ENCODE measurements at regions not wholly inside any gene's neighbourhood (a gene's known extent, or its start where the extent isn't known, plus 50 kb on each side); places are given as distances from the start of the nearest gene placed in this dataset.
"Not testable (repeated sequence)": the region's sequence is repeated elsewhere in the genome, so short reads cannot be mapped to it uniquely, and the experiment has no call there.

DNA sequence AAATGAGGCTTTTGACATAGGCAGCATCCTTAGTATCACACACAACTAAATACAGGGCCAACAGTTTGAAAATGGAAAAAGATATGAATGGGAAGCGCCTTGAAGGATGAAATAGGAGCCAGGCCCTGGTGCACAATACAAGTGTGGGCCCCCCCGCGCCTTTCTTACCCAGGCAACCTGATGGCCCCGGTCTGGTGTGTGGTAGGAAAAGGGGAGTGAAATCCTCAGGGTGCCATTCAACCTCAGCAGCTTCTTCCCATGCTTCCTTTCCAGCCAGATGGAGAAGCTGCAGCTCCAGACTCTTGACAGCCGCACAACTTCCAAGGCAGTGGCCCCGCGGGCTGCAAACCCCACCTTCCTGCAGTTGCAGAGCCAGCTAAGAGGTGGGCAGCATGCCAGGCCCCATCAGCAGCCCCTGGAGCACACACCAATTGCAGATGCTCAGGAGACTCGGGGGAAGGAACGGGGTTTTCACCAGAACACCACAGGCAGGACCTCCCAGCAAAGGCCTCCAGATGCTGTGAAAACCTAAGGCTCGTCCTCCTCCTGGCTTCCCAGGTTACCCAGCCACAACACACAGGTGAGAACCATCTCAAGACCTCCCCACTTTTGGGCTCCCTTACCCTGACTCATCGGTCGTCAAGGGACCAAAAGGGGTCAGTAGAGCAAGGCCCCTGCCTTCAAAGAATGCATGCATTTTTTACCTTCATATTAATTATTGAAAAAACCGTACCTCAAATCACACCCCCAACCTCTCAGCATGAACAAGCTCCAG is 101.6 kb downstream of the CPN2 start:
- no peak for DNase-seq (ENCODE audit: low read depth, low spot score)

DNA sequence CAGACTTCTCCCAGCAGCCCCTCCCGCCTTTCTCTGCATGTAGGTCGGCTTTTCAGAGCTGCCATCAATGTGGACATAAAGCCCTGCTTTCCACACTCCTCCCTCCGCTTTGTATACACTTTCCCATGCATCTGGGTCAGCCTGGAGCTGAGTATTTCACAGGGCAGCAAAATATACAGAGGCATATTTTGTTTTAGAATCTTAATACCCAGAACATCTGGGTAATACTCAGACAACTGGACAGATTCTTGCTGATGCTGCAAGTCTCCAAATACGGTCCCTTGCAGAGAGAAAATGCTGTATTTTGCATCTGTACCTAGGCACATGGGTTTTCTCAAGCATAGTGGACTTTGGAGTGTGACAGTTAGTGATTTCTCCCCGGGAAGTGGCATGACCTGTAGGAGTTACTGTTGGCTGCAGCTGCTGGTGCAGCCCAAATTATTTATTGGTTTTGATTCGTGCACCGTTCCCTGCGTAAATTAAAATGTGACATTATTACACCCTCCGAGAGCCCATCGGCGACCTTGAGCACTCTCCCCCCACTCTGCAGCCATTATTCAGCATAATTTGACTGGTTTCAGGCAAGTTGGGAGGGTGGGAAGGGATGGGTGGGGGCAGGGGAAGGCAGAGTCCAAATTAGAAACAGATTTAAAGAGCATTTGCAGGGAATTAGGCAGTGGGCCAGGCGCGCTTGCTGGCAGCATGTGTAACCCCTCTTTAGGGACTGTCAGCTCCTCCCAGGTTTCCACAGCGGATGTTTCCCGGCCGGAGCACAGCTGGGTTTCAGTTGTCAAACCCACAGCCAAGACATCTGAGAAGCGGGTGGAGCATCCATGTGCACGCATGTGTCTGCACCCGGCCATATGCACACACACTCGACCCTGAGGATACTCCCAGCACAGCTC is 100.8 kb downstream of the CPN2 start:
- DNase-seq (ENCODE audit: low read depth, low spot score), result no peak

DNA sequence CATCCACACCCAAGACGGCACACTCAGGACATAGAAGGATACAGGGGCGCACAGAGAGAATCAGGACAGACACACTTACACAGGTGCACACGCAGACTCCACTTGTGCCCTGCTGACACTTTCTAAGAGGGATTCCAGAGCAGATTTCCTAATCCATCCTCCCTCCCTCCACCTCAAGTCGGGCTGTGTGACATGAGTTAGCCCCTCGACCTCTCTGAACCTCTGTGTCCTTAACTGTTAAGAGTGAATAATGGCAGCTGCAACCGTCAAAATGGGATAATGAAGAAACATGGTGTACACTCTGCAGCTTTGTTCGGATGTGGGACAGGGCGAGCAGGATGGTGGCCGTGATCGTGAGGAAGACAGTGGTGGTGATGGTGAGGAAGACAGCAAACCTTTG is 100.1 kb downstream of the CPN2 start:
- no peak for DNase-seq (ENCODE audit: low read depth, low spot score)

DNA sequence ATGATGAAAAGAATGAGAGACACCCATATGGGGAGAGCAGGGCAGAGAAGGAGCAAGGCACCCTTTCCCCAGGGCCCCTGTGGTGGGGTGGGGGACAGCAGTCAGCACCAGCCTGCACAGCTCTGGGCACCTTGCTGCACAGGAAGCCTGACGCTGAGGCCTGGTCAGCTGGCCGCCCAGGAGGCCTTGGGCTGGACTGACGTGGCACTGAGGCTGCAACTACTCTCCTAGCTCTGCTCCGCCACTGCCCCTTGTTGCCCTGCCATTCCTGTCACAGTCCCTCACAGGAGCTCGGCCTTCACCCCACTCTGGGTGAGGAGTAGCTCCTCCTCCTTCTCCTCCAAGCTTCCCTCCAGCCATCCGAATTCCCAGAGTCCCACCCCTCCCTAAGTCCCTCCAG is 99.7 kb downstream of the CPN2 start:
- DNase-seq (ENCODE audit: low read depth, low spot score), result no peak

DNA sequence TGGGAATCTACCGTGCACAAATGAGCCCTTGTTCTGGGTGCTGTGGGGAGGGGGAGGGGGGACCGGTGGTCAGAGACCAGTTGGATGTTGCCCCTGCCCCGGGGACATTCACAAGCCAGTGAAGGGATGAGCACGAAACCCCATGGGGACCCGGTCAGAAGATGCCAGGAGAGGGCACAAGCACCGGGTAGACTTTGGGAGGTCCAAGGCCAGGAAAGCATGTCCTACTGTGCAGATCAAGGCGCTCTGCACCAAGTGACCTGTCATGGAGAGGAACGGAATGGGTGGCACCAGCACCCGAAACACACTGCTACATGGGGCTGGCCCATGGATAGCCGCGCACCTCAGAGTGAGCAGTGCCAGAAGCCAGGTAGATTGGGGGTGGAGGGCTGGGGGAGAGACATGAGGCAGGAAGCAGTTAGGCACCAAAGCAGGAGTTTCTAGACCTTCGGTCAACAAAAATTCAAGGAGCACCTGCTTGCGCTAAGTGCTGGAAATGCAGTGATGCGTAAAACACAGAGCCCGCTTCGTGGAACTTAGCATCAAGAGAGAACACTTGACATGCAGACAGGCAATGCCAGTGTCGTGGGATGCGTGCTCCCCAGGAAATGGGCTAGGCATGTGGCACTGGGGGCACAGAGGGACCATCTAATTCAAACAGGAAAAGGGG is 99.1 kb downstream of the CPN2 start:
- no peak for DNase-seq (ENCODE audit: low read depth, low spot score)

DNA sequence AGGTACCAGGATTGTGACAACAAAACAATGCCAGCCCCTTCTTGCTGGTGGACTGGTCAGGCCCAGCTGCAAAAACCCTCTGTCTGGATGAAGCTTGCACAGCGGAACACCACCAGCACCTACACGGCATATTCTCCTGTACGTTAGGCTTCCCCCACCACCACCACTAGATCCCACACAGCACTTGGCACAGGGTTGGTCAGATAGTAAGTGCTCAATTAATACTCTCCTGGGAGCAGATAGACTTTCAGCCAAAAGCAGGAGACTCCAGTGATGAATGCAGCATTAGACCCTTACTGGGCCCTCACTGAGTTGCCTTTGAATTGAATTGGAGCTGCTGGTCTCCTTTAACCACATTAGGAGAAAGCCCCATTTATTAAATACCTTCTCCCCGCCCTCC is 97.9 kb downstream of the CPN2 start:
- no peak for DNase-seq (ENCODE audit: low read depth, low spot score)

DNA sequence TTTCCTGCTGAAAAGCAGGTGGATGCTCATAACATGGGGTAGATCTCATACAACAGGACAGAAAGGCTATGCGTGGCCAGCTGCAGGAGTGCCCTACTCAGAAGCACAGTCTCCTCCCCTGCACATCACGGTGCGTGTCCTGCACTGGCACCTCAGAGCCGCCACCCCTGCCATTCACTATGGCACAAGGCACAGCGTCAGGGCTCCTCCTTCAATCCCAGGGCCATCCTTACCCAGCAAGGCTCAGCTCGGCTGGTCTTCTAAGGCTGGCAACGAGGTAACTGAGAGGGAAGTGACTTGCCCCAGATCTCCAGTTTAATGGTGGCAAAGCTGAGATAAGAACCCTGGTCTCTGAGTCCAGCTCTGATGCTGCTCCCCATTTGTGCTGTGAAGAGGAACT is 97.1 kb downstream of the CPN2 start:
- no peak for DNase-seq (ENCODE audit: low read depth, low spot score)

DNA sequence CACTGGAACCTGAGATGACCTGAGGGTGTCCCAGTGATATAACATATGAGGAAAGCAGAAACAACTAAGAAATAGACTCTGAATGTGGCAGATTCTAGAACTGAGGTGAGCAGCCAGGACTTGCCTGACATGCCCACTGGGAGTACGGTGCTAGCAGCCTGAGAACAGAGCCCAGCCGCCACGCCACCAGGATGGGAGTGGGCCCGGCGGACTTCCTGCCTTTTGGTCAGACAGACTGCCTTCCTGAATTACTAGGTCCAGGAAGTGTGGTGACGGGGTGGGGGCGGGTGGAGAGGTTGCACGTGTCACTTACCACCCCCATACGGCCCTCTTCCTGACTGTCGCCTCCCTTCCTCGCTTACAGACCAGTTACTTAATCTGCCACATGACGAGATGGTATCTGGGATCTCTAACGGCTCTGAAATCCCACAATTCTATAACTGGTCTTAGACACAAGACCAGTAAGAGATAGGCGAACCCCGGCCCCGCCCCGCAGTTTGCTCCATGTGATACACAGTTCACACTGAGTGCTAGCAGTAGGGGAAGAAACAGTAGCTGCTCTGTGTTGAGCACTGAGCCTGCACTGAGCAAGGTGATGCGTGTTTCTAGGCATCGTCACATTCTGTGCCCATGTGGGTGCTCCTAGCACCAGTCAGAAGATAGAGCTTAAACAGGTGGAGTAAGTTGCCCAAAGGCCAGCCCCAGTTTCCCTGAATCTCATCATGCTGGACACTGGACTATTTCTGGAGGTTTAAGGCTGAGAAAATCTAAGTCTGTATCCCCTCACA is 95.7 kb downstream of the CPN2 start:
- DNase-seq (ENCODE audit: low read depth, low spot score), result no peak

DNA sequence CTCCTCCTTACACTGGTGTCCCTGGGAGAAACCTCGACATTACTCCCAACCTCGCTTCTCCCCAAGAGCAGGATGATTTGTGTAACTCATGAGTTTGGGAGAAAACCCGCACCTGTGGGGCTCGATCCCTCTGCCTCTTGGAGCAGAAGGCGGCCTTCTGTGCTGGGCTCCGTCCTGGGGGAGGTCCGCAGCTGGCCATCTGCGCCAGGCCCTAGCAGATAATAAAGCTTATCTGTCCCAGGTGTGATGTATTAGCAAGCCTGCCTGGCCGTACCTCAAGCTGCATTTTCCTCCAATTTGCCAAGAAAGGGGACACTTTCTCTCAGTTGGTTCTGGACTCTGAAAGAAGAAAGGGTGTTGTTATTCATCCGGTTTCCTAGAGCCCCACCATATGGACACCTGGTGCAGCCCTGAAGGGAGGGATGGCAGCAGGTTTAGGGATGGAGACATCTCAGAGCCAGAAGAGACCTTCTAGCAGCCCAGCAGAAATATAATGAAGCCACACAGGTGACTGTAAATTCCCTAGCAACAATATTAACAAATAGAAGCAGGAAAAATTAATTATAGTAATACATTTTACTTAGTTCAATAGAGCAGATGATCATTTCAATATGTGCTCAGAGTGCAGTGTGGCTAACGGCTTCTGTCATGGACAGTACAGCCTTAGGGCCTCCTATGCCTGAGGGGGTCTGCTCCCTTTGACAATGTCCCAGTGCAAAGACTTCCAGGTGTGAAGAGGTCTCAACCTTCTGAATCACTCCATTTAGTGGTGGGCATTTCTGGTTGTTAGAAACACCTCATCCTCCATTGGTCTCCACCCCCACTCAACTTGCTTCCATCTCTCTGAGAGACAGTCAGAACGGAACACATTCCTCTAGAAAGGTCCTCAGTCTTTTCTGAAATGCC is 94.8 kb downstream of the CPN2 start:
- no peak for DNase-seq (ENCODE audit: low read depth, low spot score)

DNA sequence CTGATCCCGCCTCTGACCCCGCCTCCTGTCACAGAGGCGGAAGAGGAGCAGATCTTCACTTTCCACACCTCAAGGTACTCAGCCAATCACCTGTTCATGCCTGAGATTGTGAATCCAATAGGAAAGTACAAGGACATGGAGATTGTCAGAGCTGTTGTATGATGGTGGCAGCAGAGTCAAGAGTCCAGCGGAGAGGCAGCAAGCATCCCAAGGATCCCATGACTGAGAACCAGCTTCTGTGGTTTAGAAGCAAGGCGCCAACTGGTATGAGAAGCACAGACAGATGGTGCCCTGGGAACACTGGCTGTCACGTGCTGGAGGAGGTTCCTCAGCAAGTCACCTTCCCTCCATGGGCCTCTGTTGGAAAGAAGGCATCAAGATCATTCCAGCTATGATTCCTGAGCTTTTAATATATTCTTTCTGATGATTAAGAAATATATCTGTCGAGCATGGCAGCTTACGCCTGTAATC is 93.9 kb downstream of the CPN2 start:
- DNase-seq (ENCODE audit: low read depth, low spot score), result no peak

DNA sequence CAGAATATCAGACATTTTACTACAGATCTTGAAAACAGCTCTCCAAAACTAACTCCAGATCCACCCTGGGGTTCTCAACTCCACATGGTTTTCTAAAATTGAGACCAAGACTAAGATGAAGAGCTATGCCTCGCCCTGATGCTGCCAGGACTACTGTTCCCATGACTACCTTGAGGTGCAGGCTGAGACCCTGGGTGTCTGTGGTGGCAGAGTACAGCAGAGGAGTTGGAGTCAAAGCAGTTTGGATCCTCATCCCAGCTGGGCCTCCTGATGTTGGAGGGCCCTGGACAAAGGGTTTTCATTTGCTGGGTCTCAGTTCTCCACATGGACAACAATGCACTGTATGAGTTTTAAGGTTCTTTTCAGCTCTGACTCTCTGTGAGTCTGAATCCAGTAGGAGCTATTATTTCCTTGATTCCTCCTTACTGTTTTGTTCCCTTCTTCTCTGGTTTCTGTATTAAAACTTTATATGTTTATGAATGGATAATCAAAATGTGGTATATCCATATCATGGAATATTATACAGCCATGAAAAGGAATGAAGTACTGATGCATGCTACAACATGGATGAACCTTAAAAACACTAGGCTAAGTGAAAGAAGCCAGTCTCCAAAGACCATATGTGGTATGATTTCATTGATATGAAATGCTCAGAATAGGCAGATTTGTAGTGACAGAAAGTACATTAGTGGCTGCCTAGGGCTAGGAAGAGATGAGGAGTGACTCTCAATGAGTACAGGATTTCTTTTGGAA is 93.0 kb downstream of the CPN2 start:
- no peak for DNase-seq (ENCODE audit: low read depth, low spot score)

DNA sequence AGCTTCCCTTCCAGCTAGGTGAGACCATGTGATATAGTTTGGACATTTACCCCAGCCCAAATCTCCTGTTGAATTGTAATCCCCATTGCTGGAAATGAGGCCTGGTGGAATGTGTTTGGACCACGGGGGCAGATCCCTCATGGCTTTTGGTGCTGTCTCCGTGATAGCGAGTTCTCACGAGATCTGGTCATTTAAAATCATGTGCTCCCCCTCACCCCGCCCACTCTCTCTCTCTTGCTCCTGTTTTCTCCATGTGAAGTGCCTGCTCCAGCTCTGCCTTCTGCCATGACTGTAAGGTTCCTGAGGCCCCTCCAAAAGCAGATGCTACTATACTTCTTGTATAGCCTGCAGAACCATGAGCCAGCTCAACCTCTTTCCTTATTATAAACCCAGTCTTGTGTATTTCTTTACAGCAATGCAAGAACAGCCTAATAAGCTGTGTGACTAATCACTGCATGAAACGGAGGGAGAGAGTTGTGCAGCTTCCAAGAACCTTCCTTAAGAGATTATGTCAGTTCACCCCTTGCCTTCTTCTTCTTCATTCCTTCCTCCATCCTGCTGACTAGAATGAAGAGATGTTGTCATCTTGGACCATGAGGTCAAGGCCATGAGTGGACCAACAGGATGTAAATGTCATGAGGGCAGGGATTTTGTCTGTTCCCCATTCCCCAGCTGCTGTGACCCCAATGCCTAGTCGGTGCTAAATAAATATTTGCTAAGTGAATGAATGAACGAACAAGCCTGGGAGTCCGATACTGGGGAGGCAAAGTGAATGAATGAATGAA is 91.0 kb downstream of the CPN2 start:
- no peak for DNase-seq (ENCODE audit: low read depth, low spot score)

DNA sequence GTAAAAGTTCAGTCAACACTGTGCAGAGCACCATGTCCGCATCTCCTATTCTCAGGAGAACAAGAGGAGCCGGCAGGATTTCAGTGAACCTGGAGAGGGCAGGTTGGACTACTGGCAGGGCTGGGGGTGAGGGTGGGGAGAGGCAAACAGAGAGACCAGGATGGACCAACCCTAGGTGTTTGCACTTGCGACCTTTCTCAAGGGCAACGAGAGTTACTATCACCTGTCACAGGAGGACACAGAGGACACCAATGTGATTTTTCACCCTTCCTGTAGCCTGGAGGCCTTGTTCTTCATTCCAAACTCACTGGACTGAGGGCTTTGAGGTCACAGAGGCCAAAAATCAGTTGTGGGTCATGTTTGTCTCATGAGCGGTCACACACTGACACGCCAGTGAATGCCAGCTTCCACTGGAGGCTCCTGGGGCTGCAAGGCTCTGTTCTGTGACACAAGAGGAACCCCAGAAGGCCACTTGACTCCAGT is 89.5 kb downstream of the CPN2 start:
- no peak for DNase-seq (ENCODE audit: low read depth, low spot score)

DNA sequence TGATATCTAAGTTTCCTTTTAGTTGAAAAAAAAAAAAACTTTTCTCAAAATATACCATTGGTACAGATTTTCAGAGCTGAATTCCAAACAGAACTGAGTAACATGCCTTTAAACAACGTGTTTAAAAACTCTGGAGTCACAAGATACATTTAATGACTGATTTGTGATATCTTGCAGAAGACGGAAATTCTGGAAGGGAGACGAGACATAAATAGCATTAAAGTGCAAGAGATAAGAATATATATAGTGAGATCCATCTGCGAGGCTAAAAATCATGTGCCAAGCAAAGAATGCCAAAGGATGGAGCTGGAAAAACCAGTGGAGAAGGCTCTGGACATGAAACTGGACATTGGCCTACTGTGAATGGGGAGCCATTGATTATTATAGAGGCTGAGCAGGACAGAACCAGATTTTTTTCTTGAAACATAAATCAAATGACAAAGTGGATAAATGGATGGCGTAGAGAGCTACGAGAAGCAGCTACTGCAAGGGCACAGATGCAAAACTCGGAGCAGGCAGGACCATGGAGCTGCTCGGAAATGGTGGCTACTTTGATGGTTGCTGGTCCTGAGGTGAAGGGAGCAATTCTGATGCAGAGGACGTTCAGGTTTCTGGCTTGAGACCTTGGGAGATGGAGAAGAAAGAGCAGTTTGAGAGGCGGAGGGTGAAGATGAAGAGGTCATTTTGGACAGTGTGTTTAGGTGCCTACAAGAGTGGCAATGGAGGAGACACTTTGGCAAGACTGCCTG is 88.8 kb downstream of the CPN2 start:
- no peak for DNase-seq (ENCODE audit: low read depth, low spot score)

DNA sequence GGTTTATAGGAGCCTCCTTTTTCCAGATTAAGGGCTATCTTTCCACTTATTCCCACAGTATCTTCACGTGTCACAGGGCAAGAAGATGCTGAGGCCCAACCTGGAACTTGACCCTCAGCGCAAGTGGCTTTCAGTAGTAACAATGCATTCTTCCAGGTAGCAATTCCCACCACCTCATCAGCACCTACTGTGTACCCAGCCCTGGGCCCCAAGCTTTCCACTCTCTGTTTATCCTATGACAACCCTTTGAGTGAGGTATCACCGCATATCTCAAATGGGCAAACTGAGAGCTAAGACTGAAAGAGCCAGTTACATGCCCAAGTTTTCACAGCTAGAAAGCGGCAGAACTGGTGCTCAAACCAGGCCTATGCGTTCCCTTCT is 88.2 kb downstream of the CPN2 start:
- DNase-seq (ENCODE audit: low read depth, low spot score), result no peak

DNA sequence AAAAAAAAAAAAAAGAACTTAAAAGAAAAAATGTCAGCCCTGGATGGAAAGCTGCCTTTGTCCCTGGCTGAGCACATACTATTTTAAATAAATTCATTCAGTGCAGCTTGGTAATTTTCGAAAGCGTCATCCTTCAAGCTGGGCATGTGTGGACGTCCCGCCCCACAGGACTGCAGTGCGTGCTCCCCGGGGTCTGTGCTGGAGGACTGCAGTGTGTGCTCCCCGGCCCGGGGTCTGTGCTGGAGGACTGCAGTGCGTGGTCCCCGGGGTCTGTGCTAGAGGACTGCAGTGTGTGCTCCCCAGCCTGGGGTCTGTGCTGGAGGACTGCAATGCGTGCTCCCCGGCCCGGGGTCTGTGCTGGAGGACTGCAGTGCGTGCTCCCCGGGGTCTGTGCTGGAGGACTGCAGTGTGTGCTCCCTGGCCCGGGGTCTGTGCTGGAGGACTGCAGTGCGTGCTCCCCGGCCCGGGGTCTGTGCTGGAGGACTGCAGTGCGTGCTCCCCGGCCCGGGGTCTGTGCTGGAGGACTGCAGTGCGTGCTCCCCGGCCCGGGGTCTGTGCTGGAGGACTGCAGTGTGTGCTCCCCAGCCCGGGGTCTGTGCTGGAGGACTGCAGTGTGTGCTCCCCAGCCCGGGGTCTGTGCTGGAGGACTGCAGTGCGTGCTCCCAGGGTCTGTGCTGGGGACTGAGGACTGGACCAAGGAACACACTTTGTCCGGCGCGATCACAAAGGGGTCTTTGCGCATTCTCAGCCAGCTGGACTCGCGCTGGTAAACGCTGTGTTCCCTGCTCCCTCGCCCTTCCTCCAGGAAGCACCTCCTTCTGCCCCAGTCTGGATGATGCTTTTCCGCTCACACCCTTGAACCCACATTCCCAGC is 86.3 kb downstream of the CPN2 start:
- DNase-seq (ENCODE audit: low read depth, low spot score), result not testable (repeated sequence)

DNA sequence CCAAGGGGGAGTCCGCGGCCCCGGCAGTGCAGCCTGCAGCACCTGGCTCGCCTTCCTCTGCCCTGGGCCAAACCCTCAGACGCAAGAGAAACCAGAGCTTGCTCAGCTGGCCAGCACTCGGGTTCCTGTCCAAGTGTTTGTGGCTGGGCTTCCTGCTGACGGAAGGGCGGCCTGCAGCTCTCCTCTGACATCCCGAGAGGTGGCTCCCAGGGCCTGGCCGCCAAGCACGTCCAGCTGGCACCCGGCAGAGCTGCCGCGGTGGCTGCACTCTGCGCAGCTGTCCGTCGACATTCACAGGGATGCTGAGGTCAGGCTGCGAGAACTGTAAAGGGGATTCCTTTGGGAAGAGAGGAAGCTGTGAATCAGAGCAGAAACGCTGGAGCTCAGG is 85.6 kb downstream of the CPN2 start:
- DNase-seq (ENCODE audit: low read depth, low spot score), result peak; percentile 93

Measured in smooth muscle cell of the brain vasculature (primary cell).